ENCODE measurements at regions not wholly inside any gene's neighbourhood (a gene's known extent, or its start where the extent isn't known, plus 50 kb on each side); places are given as distances from the start of the nearest gene placed in this dataset.

DNA sequence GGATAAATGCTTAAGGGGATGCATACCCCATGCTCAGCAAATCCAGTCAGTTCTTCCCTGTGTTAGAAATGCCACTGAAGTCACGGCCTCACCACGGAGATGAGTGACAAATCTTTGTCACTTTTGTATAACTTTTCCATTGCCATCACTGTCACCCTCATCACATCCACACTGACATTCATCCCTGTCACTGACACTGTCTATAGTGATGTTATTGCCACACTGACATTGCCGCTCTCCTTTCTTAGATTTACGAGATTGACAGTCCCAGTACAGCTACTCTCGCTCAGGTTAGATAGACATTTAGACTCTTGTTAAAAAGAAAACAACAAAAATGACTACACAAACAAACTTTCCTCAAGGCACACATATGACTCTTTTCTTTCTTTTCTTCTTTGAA, 910.7 kb upstream of the CNTN5 start:
- peaks cover 25% of the 10 kb centered on the region for H3K9me3 Mint-ChIP-seq
- no peak overlapping the region for H3K27ac Mint-ChIP-seq
- no peaks in the 10 kb centered on the region for H3K36me3 Mint-ChIP-seq
- ChIA-PET POLR2A (no interaction called here), CTCF (no interaction called here)
- H3K4me1 Mint-ChIP-seq (ENCODE audit: low read depth): no peaks in the 10 kb centered on the region
- H3K4me3 Mint-ChIP-seq: no peak overlapping the region
- no peak for DNase-seq
- H3K27me3 Mint-ChIP-seq: no peaks in the 10 kb centered on the region
- intact Hi-C loops (cut with micrococcal nuclease): no loop called here

DNA sequence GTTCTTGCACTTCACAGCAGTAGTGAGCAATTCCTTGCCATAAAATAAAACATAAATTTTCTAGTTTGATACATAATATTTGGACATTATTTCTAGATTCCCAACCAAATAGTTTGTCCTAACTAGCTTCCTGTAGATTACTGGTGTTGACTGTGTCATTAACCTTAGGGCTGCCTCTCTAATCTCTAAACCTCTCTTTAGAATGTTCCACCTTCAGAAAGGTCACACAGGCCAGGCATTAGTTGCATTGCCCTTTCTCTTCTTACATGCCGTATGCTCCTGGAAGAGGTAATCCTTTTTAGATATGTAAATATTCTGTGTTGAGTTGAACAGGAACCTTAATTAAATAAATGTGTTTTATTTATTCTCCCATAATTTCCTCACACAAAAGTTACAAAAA, 904.9 kb upstream of the CNTN5 start:
- H3K36me3 Mint-ChIP-seq: no peaks in the 10 kb centered on the region
- DNase-seq: no peak
- H3K4me1 Mint-ChIP-seq (ENCODE audit: low read depth): no peaks in the 10 kb centered on the region
- H3K27me3 Mint-ChIP-seq: no peaks in the 10 kb centered on the region
- intact Hi-C loops (cut with micrococcal nuclease): no loop called here
- peaks cover 41% of the 10 kb centered on the region for H3K9me3 Mint-ChIP-seq
- ChIA-PET POLR2A (no interaction called here), CTCF (no interaction called here)
- no peak overlapping the region for H3K27ac Mint-ChIP-seq
- H3K4me3 Mint-ChIP-seq: no peak overlapping the region

DNA sequence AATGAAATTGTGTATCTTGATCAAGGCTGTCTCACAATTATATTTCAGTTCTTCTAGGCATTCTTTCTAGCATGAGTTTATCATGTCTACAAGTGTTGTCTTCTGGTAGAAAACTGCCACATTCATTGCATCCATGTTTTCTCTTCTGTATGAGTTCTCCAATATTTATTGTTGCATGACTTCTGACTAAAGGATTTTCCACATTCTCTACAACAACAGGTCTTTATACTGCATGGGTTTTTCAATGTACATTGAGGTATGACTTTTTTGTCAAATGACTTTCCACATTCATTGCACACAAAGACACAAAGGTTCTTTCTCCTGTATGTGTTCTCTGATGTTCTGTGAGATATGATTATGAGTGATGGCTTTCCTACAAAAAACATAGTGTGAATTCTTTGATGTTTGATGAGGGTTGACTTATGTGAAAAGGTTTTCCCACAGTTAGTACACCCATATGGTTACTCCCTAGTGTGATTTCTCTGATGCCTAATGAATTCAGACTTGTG, 890.6 kb upstream of the CNTN5 start:
- Mint-ChIP-seq H3K4me3 (no peak overlapping the region), H3K27me3 (no peaks in the 10 kb centered on the region), H3K27ac (no peak overlapping the region), H3K36me3 (no peaks in the 10 kb centered on the region), H3K4me1 (ENCODE audit: low read depth) (no peaks in the 10 kb centered on the region), H3K9me3 (peaks cover 31% of the 10 kb centered on the region)
- ChIA-PET POLR2A (no interaction called here), CTCF (no interaction called here)
- no peak for DNase-seq
- intact Hi-C loops (cut with micrococcal nuclease): no loop called here

DNA sequence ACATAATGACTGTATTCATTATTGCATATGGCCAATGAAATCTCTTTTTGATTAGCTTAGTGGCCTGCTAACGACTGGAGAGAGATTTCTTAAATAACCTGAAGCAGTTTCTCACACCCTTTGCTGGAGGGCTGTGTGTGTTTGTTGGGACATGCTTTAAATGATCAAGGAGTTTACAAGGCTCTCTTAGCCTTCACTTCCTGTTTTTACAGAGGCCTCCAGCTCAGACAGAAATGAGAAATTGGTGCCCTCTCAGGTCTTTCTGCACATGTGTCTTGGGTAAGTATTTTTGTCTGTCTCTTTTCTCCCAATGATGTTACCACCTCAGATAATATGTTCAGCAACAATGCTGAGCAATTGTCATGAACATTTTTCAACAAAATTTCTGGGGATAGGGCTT, 884.4 kb upstream of the CNTN5 start:
- H3K4me1 Mint-ChIP-seq (ENCODE audit: low read depth): no peaks in the 10 kb centered on the region
- no peak for DNase-seq
- no peak overlapping the region for H3K4me3 Mint-ChIP-seq
- H3K36me3 Mint-ChIP-seq: no peaks in the 10 kb centered on the region
- H3K27ac Mint-ChIP-seq: no peak overlapping the region
- ChIA-PET POLR2A (no interaction called here), CTCF (no interaction called here)
- no peaks in the 10 kb centered on the region for H3K27me3 Mint-ChIP-seq
- intact Hi-C loops (cut with micrococcal nuclease): no loop called here
- H3K9me3 Mint-ChIP-seq: peaks cover 19% of the 10 kb centered on the region

DNA sequence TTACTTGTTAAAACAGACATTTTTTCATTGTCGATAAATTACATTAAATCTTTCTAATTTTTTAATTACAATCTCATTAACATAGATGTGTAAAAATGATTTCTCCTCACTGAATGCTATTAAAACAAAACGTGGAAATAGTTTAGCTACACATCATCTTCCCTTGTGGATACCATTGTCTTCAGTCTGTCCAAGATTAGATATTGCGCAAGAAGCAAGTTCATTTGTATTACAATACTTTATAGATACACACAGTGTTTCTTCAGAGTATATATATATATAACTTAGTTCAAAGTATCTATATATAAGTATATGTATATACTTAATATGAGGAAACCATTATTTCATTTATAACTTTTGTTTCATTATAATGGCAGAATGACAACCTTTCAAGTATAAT, 883.3 kb upstream of the CNTN5 start:
- Mint-ChIP-seq H3K4me1 (ENCODE audit: low read depth) (no peaks in the 10 kb centered on the region), H3K9me3 (peaks cover 14% of the 10 kb centered on the region), H3K27ac (no peak overlapping the region), H3K36me3 (no peaks in the 10 kb centered on the region), H3K27me3 (no peaks in the 10 kb centered on the region), H3K4me3 (no peak overlapping the region)
- ChIA-PET CTCF (no interaction called here), POLR2A (no interaction called here)
- intact Hi-C loops (cut with micrococcal nuclease): no loop called here
- no peak for DNase-seq

DNA sequence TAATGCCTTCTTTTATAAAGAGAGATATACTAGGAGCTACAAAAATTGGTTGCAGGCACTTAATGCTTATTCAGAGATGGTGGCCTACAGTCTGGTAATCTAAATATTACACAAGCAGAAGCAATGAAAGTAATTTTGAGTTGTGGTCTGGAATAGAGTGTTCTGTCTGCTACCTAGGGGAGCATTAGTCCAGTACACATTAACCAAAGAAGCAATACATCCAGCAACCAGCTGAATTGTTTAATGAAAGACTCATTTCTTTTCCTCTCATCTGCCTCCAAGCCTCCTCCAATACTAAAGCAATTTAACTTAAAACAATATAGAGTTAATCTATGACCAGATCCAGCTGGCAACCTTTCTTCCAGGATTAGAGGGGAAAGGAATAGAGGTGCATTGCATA, 877.1 kb upstream of the CNTN5 start:
- Mint-ChIP-seq H3K4me3 (no peak overlapping the region), H3K36me3 (no peaks in the 10 kb centered on the region), H3K27me3 (no peaks in the 10 kb centered on the region), H3K27ac (no peak overlapping the region), H3K9me3 (peaks cover 22% of the 10 kb centered on the region), H3K4me1 (ENCODE audit: low read depth) (no peaks in the 10 kb centered on the region)
- ChIA-PET POLR2A (no interaction called here), CTCF (no interaction called here)
- DNase-seq: no peak
- intact Hi-C loops (cut with micrococcal nuclease): no loop called here

DNA sequence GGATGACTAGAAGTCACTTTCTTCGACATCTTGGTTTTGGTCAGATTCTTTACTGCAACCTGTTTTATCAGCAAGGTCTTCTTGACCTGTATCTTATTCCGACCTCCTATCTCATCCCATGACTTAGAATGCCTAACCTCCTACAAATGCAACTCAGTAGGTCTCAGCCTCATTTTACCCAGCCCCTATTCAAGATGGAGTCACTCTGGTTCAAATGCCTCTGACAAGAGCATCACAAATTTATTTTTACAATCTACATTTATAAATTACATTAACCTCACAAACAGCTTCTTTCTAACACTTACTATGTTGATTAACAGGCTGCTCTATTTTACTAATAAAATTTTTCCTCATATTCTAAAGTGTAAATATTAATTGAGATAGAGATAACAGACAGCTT, 867.0 kb upstream of the CNTN5 start:
- Mint-ChIP-seq H3K4me1 (ENCODE audit: low read depth) (no peaks in the 10 kb centered on the region), H3K27me3 (no peaks in the 10 kb centered on the region), H3K4me3 (no peak overlapping the region), H3K9me3 (peaks cover 23% of the 10 kb centered on the region), H3K27ac (no peak overlapping the region), H3K36me3 (no peaks in the 10 kb centered on the region)
- DNase-seq: no peak
- ChIA-PET CTCF (no interaction called here), POLR2A (no interaction called here)
- intact Hi-C loops (cut with micrococcal nuclease): no loop called here

DNA sequence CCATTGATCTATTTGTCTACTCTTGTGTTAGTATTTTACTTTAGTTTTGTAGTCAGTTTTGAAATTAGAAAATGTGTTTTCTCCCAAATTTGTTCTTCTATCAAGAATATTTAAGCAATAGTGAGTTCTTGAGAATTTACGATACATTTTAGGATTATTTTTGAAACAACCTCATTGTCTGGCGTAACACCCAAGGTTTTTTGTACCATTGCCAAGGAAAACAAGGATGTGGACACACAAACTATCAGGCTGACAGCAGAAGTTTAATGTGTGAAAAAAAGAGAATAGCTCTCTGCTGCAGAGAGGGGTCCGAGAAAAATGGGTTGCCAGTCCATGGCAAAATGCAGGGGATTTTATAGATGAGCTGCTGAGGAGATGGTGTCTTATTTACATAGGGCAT, 865.1 kb upstream of the CNTN5 start:
- no peak for DNase-seq
- Mint-ChIP-seq H3K4me3 (no peak overlapping the region), H3K36me3 (no peaks in the 10 kb centered on the region), H3K27me3 (no peaks in the 10 kb centered on the region), H3K9me3 (peaks cover 27% of the 10 kb centered on the region), H3K4me1 (ENCODE audit: low read depth) (no peaks in the 10 kb centered on the region), H3K27ac (no peak overlapping the region)
- POLR2A ChIA-PET: no interaction called here
- intact Hi-C loops (cut with micrococcal nuclease): no loop called here
- CTCF ChIA-PET: no interaction called here

DNA sequence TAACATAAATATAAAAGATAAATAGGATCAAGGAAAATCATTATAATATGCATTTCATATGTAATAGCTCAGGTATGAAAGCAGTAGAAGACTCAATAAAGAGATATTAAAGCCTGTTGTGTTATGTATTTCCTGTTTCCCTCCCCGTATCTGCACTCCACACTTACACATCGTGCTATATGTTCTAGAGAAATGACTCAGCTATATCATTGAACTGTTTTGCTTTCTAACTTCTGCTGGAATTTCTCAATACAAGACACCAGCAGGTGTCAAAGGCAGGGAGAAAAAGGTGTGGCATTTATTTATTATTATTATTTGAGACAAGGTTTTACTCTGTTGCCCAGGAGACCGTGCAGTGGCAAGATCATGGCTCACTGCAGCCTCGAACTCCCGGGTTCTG, 842.8 kb upstream of the CNTN5 start:
- H3K27me3 Mint-ChIP-seq: no peaks in the 10 kb centered on the region
- no peak overlapping the region for H3K27ac Mint-ChIP-seq
- no peak for DNase-seq
- no peak overlapping the region for H3K4me3 Mint-ChIP-seq
- H3K36me3 Mint-ChIP-seq: no peaks in the 10 kb centered on the region
- POLR2A ChIA-PET: no interaction called here
- H3K4me1 Mint-ChIP-seq (ENCODE audit: low read depth): no peaks in the 10 kb centered on the region
- H3K9me3 Mint-ChIP-seq: peaks cover 6% of the 10 kb centered on the region
- intact Hi-C loops (cut with micrococcal nuclease): no loop called here
- CTCF ChIA-PET: interaction anchor here (0.7 kb wide), 1 partner anchor 1413 kb away, joined by 3 read pairs; no protein-coding TSS in a partner anchor

DNA sequence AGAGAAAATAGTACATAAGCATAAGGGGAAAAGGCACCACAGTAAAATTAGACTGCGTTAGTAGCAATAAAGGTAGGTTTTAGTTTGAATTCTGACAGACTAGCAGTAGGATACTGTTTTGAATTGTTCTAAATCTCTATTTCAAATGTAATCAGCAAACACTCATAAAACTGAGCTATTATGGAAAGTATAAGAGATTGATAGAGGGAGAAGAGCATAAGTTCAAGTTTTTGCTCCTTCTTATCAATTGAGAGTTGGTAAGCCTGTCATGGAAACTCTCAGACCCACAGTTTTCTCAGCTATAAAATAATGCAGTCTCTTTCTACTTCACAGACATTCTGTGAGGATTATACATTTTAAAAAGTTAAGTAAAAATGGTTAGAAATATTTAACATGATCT, 840.2 kb upstream of the CNTN5 start:
- CTCF ChIA-PET: interaction anchor here (0.6 kb wide), 1 partner anchor 1106 kb away, joined by 3 read pairs; no protein-coding TSS in a partner anchor
- H3K27ac Mint-ChIP-seq: no peak overlapping the region
- H3K36me3 Mint-ChIP-seq: no peaks in the 10 kb centered on the region

DNA sequence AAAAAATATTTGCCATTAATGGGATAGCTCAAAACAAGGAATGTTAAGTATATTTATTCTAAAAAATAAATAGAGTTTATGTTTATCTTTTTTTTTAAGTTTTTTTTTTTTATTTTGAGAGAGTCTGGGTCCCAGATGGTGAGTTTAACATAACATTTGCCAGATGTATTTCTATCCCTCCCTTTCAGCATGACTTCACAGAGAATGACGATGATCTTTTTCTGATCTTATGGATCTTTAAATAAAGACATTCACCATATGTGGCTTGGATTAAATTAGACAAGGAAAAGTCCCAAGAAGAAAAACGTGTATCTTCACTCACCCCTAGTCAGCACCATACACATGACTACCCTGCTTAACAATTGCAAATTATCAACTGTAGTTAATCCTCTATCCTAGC, 839.8 kb upstream of the CNTN5 start:
- H3K4me1 Mint-ChIP-seq (ENCODE audit: low read depth): no peaks in the 10 kb centered on the region
- DNase-seq: no peak
- CTCF ChIA-PET: interaction anchor here (0.6 kb wide), 1 partner anchor 1106 kb away, joined by 3 read pairs; no protein-coding TSS in a partner anchor
- H3K36me3 Mint-ChIP-seq: no peaks in the 10 kb centered on the region
- H3K4me3 Mint-ChIP-seq: no peak overlapping the region
- no peaks in the 10 kb centered on the region for H3K27me3 Mint-ChIP-seq
- peaks cover 11% of the 10 kb centered on the region for H3K9me3 Mint-ChIP-seq
- POLR2A ChIA-PET: no interaction called here
- intact Hi-C loops (cut with micrococcal nuclease): no loop called here
- no peak overlapping the region for H3K27ac Mint-ChIP-seq

More for the DNA sequence above, 840.2 kb upstream of the CNTN5 start:
- intact Hi-C loops (cut with micrococcal nuclease): no loop called here
- no peak overlapping the region for H3K4me3 Mint-ChIP-seq
- DNase-seq: no peak
- no peaks in the 10 kb centered on the region for H3K4me1 Mint-ChIP-seq (ENCODE audit: low read depth)
- H3K9me3 Mint-ChIP-seq: peaks cover 11% of the 10 kb centered on the region
- POLR2A ChIA-PET: no interaction called here
- no peaks in the 10 kb centered on the region for H3K27me3 Mint-ChIP-seq

DNA sequence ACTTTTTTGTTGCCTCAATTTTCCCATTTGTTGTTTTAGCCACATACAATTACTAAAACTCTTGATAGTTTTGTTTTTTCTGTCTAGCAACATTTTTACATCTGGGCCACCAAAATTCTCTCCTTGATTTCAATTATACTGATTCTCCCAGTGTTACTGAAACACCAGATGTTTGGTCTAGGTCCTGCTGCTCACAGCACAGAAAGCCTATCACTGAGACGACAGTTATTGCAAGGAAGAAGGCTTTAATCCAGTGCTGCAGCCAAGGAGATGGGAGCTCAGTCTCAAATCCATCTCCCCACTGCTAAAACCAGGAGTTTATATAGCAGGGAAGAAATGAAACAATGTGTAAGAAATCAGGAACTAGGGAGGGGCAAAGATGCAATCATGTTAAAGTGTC, 837.7 kb upstream of the CNTN5 start:
- intact Hi-C loops (cut with micrococcal nuclease): no loop called here
- Mint-ChIP-seq H3K36me3 (no peaks in the 10 kb centered on the region), H3K4me3 (no peak overlapping the region), H3K9me3 (peaks cover 4% of the 10 kb centered on the region), H3K27me3 (no peaks in the 10 kb centered on the region), H3K4me1 (ENCODE audit: low read depth) (no peaks in the 10 kb centered on the region), H3K27ac (no peak overlapping the region)
- ChIA-PET POLR2A (no interaction called here), CTCF (no interaction called here)
- DNase-seq: no peak

DNA sequence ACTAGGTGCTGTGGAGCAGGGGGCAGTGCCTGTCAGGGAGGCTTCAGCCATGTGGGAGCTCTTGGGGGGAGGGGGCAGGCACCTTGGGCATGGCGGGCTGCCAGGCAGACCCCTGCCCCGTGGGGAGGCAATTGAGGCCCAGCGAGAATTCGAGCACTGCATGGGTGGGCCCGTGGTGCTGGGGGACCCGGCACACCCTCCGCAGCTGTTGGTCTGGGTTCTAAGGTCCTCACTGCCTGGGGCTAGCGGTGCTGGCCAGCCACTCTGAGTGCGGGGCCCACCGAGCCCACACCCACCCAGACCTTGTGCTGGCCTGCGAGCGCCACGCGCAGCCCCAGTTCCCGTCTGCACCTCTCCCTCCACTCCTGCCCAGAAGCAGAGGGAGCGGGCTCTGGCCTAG, 835.5 kb upstream of the CNTN5 start:
- Mint-ChIP-seq H3K4me1 (ENCODE audit: low read depth) (no peaks in the 10 kb centered on the region), H3K27ac (no peak overlapping the region), H3K36me3 (no peaks in the 10 kb centered on the region), H3K4me3 (no peak overlapping the region), H3K9me3 (peaks cover 4% of the 10 kb centered on the region), H3K27me3 (no peaks in the 10 kb centered on the region)
- CTCF ChIA-PET: no interaction called here
- intact Hi-C loops (cut with micrococcal nuclease): no loop called here
- POLR2A ChIA-PET: no interaction called here
- DNase-seq: no peak

DNA sequence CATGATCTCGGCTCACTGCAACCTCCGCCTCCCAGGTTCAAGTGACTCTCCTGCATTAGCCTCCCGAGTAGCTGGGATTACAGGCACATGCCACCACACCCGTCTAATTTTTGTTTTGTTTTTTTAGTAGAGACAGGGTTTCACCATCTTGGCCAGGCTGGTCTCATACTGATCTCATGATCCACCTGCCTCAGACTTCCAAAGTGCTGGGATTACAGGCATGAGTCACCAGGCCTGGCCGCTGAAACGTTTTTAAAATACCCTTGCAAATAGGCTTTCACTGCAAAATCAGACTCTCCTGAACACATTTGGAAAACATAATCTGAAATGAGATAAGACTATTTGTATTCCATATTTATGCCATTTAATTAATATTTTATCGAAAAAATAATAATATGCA, 826.1 kb upstream of the CNTN5 start:
- H3K27ac Mint-ChIP-seq: no peak overlapping the region
- intact Hi-C loops (cut with micrococcal nuclease): no loop called here
- ChIA-PET POLR2A (no interaction called here), CTCF (no interaction called here)
- H3K4me1 Mint-ChIP-seq (ENCODE audit: low read depth): no peaks in the 10 kb centered on the region
- no peaks in the 10 kb centered on the region for H3K36me3 Mint-ChIP-seq
- H3K4me3 Mint-ChIP-seq: no peak overlapping the region
- peaks cover 5% of the 10 kb centered on the region for H3K9me3 Mint-ChIP-seq
- no peaks in the 10 kb centered on the region for H3K27me3 Mint-ChIP-seq
- no peak for DNase-seq

Measured in activated CD4-positive, alpha-beta memory T cell treated with anti-CD3 and anti-CD28 coated beads for 36 hours (primary cell).